ENCODE measurements at regions not wholly inside any gene's neighbourhood (a gene's known extent, or its start where the extent isn't known, plus 50 kb on each side); places are given as distances from the start of the nearest gene placed in this dataset.

DNA sequence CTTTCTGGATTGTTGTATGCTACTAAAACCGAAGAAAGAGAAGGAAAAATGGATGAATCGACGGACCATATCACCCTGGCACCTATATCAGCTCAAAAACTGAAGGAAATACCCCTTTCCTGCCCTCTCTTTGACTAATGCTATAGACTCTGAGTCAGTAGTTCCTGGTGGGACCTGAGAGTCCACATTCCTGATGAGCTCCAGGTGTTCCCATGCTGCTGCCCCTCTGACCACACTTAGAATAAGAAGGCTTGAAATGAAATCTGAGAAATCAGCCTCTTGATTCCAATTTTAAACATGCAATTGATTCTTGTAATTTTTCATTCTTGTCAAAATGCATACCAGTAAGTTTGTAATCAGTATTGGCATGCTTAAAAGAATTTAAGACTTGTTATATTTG, 75.2 kb downstream of the PRL start:
- TF ChIP-seq GATA2 (IDR thresholded peaks at IDR 0.05; ENCODE audit: low read depth, low read length) (no peak), GATA3 (IDR thresholded peaks at IDR 0.05; ENCODE audit: low read depth, low read length) (no peak)
